Fibroblast of mammary gland (primary cell): ENCODE measurements at regions not wholly inside any gene's neighbourhood (a gene's known extent, or its start where the extent isn't known, plus 50 kb on each side); places are given as distances from the start of the nearest gene placed in this dataset.

Experiments
- DNase-seq: peaks from one replicate; pipeline ENCODE4 v3.0.0-alpha.2; 2010; ENCODE audit warnings: low read depth
- H3K4me3 ChIP-seq: 2 replicates; pipeline ENCODE4 v1.5.1; 2011; ENCODE audit warnings: low read depth, mild to moderate bottlenecking, low read length, moderate library complexity; ENCODE audit not compliant: control insufficient read depth
- CTCF ChIP-seq: conservative IDR thresholded peaks from 2 replicates; pipeline ENCODE4 v1.5.1; 2011; ENCODE audit warnings: low read depth, low read length, inconsistent platforms; ENCODE audit not compliant: control insufficient read depth, insufficient read depth

GRCh38 chr10:91073286-91073979 is 147.0 kb upstream of the PCGF5 start:
- no peak for DNase-seq
- TF ChIP-seq CTCF = no peak
- no peak overlapping the region for H3K4me3 ChIP-seq

GRCh38 chr10:91076991-91077548 is 143.4 kb upstream of the PCGF5 start:
- DNase-seq = no peak
- no peak overlapping the region for H3K4me3 ChIP-seq
- TF ChIP-seq CTCF = no peak

DNA sequence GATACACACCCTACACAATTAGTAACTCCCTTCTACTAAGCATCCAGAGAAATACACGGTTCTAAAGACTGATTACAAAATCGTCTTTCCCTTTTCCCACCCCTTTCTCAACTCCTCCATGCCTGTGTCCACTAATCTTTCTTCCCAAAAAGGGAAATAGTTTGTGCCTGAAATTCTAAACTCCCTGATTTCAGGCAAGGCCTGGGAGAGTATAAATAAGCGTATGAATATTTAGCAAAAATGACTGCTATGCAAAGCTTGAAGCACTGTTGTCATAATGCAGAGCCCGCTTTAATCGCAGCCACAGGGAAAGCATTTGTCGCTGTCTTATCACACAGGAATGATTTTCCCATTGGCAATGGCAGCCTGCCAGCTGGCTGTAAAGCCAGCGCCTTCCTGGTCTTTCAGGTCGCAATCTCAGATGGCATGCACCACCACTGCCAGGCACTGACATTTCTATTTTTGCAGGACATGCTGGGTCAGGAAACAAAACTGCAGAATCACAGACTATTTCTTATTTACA is 142.9 kb upstream of the PCGF5 start:
- no peak overlapping the region for H3K4me3 ChIP-seq
- no peak for DNase-seq
- no peak for TF ChIP-seq CTCF

DNA sequence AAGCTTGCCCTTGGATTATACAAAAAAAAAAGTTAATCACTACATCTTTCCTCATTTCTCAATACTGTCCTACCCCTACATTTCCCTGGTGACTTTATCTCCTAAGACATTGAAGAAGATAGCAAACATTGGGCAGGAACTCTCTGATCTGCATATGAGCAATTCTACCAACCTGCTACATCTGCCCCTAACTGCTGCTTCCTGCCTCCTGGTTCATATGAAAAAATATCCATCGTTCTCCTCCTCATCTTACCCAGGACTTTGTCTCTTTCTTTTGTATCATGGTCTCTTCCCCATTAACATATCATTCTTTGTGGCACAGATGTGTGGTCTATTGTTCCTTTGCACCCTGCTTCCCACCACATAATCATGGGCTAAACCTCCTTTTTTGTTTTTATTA is 139.7 kb upstream of the PCGF5 start:
- H3K4me3 ChIP-seq = no peak overlapping the region
- TF ChIP-seq CTCF = no peak
- DNase-seq = no peak

- no peak for TF ChIP-seq CTCF
- no peak overlapping the region for H3K4me3 ChIP-seq
- DNase-seq = no peak
Observed at GRCh38 chr10:91082447-91082846, 138.0 kb upstream of the PCGF5 start.

- peak; percentile 23 for TF ChIP-seq CTCF
- peak; percentile 38 for DNase-seq
- no peak overlapping the region for H3K4me3 ChIP-seq
Observed at GRCh38 chr10:91088300-91089140, 131.9 kb upstream of the PCGF5 start.
